Neural progenitor cell (in vitro differentiated cells): ENCODE measurements at regions not wholly inside any gene's neighbourhood (a gene's known extent, or its start where the extent isn't known, plus 50 kb on each side); places are given as distances from the start of the nearest gene placed in this dataset.

ENCODE experiments used
- DNase-seq: peaks from one replicate; pipeline ENCODE4 v3.0.0-alpha.2; 2016; ENCODE audit warnings: low spot score
- H2AFZ ChIP-seq: fragments of 200-600 bp; sonication (generic); replicated peaks from 2 replicates; pipeline ENCODE4 v1.6.1; 2016; ENCODE audit warnings: antibody characterized with exemption
- H3F3A ChIP-seq: fragments of 200-600 bp; sonication (generic); 2 replicates; pipeline ENCODE4 v1.6.1; 2016; ENCODE audit warnings: antibody characterized with exemption, low read depth
- H3K27ac ChIP-seq: fragments of 200-600 bp; sonication (generic); 2 replicates; pipeline ENCODE4 v1.5.1; 2016; ENCODE audit warnings: mild to moderate bottlenecking
- H3K27me3 ChIP-seq: fragments of 200-600 bp; sonication (generic); 2 replicates; pipeline ENCODE4 v1.6.1; 2016; ENCODE audit warnings: mild to moderate bottlenecking, moderate library complexity
- H3K36me3 ChIP-seq: fragments of 200-600 bp; sonication (generic); 2 replicates; pipeline ENCODE4 v1.5.1; 2016
- H3K4me1 ChIP-seq: fragments of 200-600 bp; sonication (generic); 2 replicates; pipeline ENCODE4 v1.6.1; 2016; ENCODE audit warnings: mixed run types
- H3K4me2 ChIP-seq: fragments of 200-600 bp; sonication (generic); 2 replicates; pipeline ENCODE4 v1.6.1; 2016
- H3K4me3 ChIP-seq: fragments of 200-600 bp; sonication (generic); 2 replicates; pipeline ENCODE4 v1.5.1; 2016
- H3K79me2 ChIP-seq: fragments of 200-600 bp; sonication (generic); 2 replicates; pipeline ENCODE4 v1.6.1; 2016; ENCODE audit warnings: low read depth
- H3K9ac ChIP-seq: fragments of 200-600 bp; sonication (generic); 2 replicates; pipeline ENCODE4 v1.6.1; 2016
- H3K9me3 ChIP-seq: fragments of 200-600 bp; sonication (generic); 2 replicates; pipeline ENCODE4 v1.5.1; 2016; ENCODE audit warnings: low read depth
- H4K20me1 ChIP-seq: fragments of 200-600 bp; sonication (generic); 2 replicates; pipeline ENCODE4 v1.6.1; 2016; ENCODE audit warnings: low read depth
- H3K27ac Mint-ChIP-seq: 3 replicates; pipeline ENCODE4 v1.8.0; 2021; ENCODE audit warnings: mixed read lengths
- H3K27me3 Mint-ChIP-seq: 2 replicates; pipeline ENCODE4 v1.8.0; 2022; ENCODE audit warnings: low read depth, mild to moderate bottlenecking, inconsistent platforms, moderate library complexity, mixed read lengths; ENCODE audit not compliant: insufficient read depth
- H3K36me3 Mint-ChIP-seq: 3 replicates; pipeline ENCODE4 v1.8.0; 2021; ENCODE audit warnings: mixed read lengths
- H3K4me1 Mint-ChIP-seq: 3 replicates; pipeline ENCODE4 v1.8.0; 2021; ENCODE audit warnings: mixed read lengths
- H3K4me3 Mint-ChIP-seq: 3 replicates; pipeline ENCODE4 v1.8.0; 2021; ENCODE audit warnings: mild to moderate bottlenecking, moderate library complexity, mixed read lengths
- H3K9me3 Mint-ChIP-seq: 3 replicates; pipeline ENCODE4 v1.8.0; 2020; ENCODE audit warnings: mixed read lengths
- CTCF ChIP-seq: fragments of 200-600 bp; sonication (generic); IDR thresholded peaks from 2 replicates; pipeline ENCODE4 v1.5.1; 2017; ENCODE audit warnings: antibody characterized with exemption, mild to moderate bottlenecking
- EZH2 ChIP-seq: fragments of 200-600 bp; sonication (generic); IDR thresholded peaks from 2 replicates; pipeline ENCODE4 v1.6.1; 2017; ENCODE audit warnings: antibody characterized with exemption, mild to moderate bottlenecking, moderate library complexity
- EZH2phosphoT487 ChIP-seq: fragments of 200-600 bp; sonication (generic); IDR thresholded peaks from 2 replicates; pipeline ENCODE4 v1.6.1; 2017; ENCODE audit warnings: antibody characterized with exemption

- Histone ChIP-seq H4K20me1 (no peaks in the 10 kb centered on the region), H3K36me3 (no peaks in the 10 kb centered on the region), H3K9ac (no peak overlapping the region), H3K27ac (no peak overlapping the region), H3K27me3 (peaks cover 14% of the 10 kb centered on the region), H3K79me2 (no peaks in the 10 kb centered on the region), H3F3A (no peaks in the 10 kb centered on the region), H3K4me3 (no peak overlapping the region), H3K4me1 (peaks cover 17% of the 10 kb centered on the region), H3K9me3 (no peaks in the 10 kb centered on the region), H3K4me2 (no peak overlapping the region), H2AFZ (no peak overlapping the region)
- TF ChIP-seq CTCF (no peak), EZH2 (no peak), EZH2phosphoT487 (no peak)
- Mint-ChIP-seq H3K36me3 (no peaks in the 10 kb centered on the region), H3K27ac (no peak overlapping the region), H3K9me3 (no peaks in the 10 kb centered on the region), H3K4me1 (peaks cover 12% of the 10 kb centered on the region), H3K4me3 (no peak overlapping the region), H3K27me3 (no peaks in the 10 kb centered on the region)
- no peak for DNase-seq
These were observed 406.2 kb upstream of the BRINP1 start for GRCh38 chr9:119775410-119775809.

GRCh38 chr9:119773823-119774222 is 404.6 kb upstream of the BRINP1 start:
- H3K27me3 Mint-ChIP-seq, result no peaks in the 10 kb centered on the region
- no peaks in the 10 kb centered on the region for H4K20me1 ChIP-seq
- H3K4me3 ChIP-seq, result no peak overlapping the region
- no peak overlapping the region for H3K27ac Mint-ChIP-seq
- H3K4me2 ChIP-seq, result peak overlapping the region; percentile 25
- DNase-seq, result peak; percentile 15
- no peak overlapping the region for H3K4me3 Mint-ChIP-seq
- H3K4me1 ChIP-seq, result peaks cover 17% of the 10 kb centered on the region
- H3K9me3 ChIP-seq, result no peaks in the 10 kb centered on the region
- no peaks in the 10 kb centered on the region for H3K36me3 ChIP-seq
- TF ChIP-seq EZH2phosphoT487 (peak; percentile 58), CTCF (no peak)
- no peak overlapping the region for H2AFZ ChIP-seq
- H3K4me1 Mint-ChIP-seq, result peaks cover 12% of the 10 kb centered on the region
- H3F3A ChIP-seq, result no peaks in the 10 kb centered on the region
- H3K27ac ChIP-seq, result no peak overlapping the region
- H3K9ac ChIP-seq, result no peak overlapping the region
- H3K79me2 ChIP-seq, result no peaks in the 10 kb centered on the region
- peaks cover 14% of the 10 kb centered on the region for H3K27me3 ChIP-seq
- H3K36me3 Mint-ChIP-seq, result no peaks in the 10 kb centered on the region
- no peaks in the 10 kb centered on the region for H3K9me3 Mint-ChIP-seq

- H3K27me3 ChIP-seq, result peaks cover 14% of the 10 kb centered on the region
- H3K4me1 Mint-ChIP-seq, result peaks cover 12% of the 10 kb centered on the region
- H3K4me3 ChIP-seq, result no peak overlapping the region
- H3K4me2 ChIP-seq, result no peak overlapping the region
- H4K20me1 ChIP-seq, result no peaks in the 10 kb centered on the region
- H3F3A ChIP-seq, result no peaks in the 10 kb centered on the region
- H3K9me3 Mint-ChIP-seq, result no peaks in the 10 kb centered on the region
- TF ChIP-seq EZH2 (no peak), CTCF (no peak), EZH2phosphoT487 (no peak)
- no peak overlapping the region for H2AFZ ChIP-seq
- H3K36me3 Mint-ChIP-seq, result no peaks in the 10 kb centered on the region
- no peak overlapping the region for H3K4me3 Mint-ChIP-seq
- no peaks in the 10 kb centered on the region for H3K79me2 ChIP-seq
- no peaks in the 10 kb centered on the region for H3K36me3 ChIP-seq
- no peaks in the 10 kb centered on the region for H3K27me3 Mint-ChIP-seq
- H3K27ac Mint-ChIP-seq, result no peak overlapping the region
- no peak overlapping the region for H3K27ac ChIP-seq
- no peak for DNase-seq
- H3K4me1 ChIP-seq, result peaks cover 17% of the 10 kb centered on the region
- H3K9ac ChIP-seq, result no peak overlapping the region
- H3K9me3 ChIP-seq, result no peaks in the 10 kb centered on the region
These were observed 402.1 kb upstream of the BRINP1 start for GRCh38 chr9:119771341-119771740.
